Activated T-cell treated with anti-CD3 and anti-CD28 coated beads, Interleukin-2, amount 50 U/mL, for 24 hours (primary cell): ENCODE measurements at regions not wholly inside any gene's neighbourhood (a gene's known extent, or its start where the extent isn't known, plus 50 kb on each side); places are given as distances from the start of the nearest gene placed in this dataset.

Experiments
- DNase-seq: peaks from one replicate; pipeline ENCODE4 v3.0.0-alpha.2; 2020
- H3K27ac Mint-ChIP-seq: 2 replicates; pipeline ENCODE4 v1.8.0; 2020; ENCODE audit warnings: mild to moderate bottlenecking, mixed read lengths
- H3K27me3 Mint-ChIP-seq: 2 replicates; pipeline ENCODE4 v1.8.0; 2020; ENCODE audit warnings: mixed read lengths
- H3K36me3 Mint-ChIP-seq: 2 replicates; pipeline ENCODE4 v1.8.0; 2020; ENCODE audit warnings: low read depth, mixed read lengths
- H3K4me1 Mint-ChIP-seq: 2 replicates; pipeline ENCODE4 v1.8.0; 2020; ENCODE audit warnings: low read depth, mixed read lengths
- H3K4me3 Mint-ChIP-seq: 2 replicates; pipeline ENCODE4 v1.8.0; 2020; ENCODE audit warnings: mild to moderate bottlenecking, moderate library complexity, mixed read lengths
- H3K9me3 Mint-ChIP-seq: 2 replicates; pipeline ENCODE4 v1.8.0; 2020; ENCODE audit warnings: mixed read lengths

- no peaks in the 10 kb centered on the region for H3K4me1 Mint-ChIP-seq
- H3K27ac Mint-ChIP-seq: no peak overlapping the region
- H3K9me3 Mint-ChIP-seq: no peaks in the 10 kb centered on the region
- H3K27me3 Mint-ChIP-seq: no peaks in the 10 kb centered on the region
- H3K4me3 Mint-ChIP-seq: no peak overlapping the region
- H3K36me3 Mint-ChIP-seq: no peaks in the 10 kb centered on the region
- no peak for DNase-seq
Measured at GRCh38 chr6:164159061-164159460, 744.5 kb downstream of the QKI start.

- Mint-ChIP-seq H3K9me3 (no peaks in the 10 kb centered on the region), H3K4me3 (no peak overlapping the region), H3K36me3 (no peaks in the 10 kb centered on the region), H3K4me1 (no peaks in the 10 kb centered on the region), H3K27me3 (no peaks in the 10 kb centered on the region), H3K27ac (no peak overlapping the region)
- DNase-seq: no peak
Measured at GRCh38 chr6:164154588-164154987, 740.1 kb downstream of the QKI start.

GRCh38 chr6:164152611-164153010, 738.1 kb downstream of the QKI start:
- no peaks in the 10 kb centered on the region for H3K27me3 Mint-ChIP-seq
- H3K27ac Mint-ChIP-seq: no peak overlapping the region
- no peaks in the 10 kb centered on the region for H3K36me3 Mint-ChIP-seq

GRCh38 chr6:164151161-164152120, 736.9 kb downstream of the QKI start:
- no peaks in the 10 kb centered on the region for H3K27me3 Mint-ChIP-seq
- H3K36me3 Mint-ChIP-seq: no peaks in the 10 kb centered on the region
- DNase-seq: no peak
- no peak overlapping the region for H3K4me3 Mint-ChIP-seq
- H3K27ac Mint-ChIP-seq: no peak overlapping the region
- no peaks in the 10 kb centered on the region for H3K4me1 Mint-ChIP-seq
- H3K9me3 Mint-ChIP-seq: peaks cover 2% of the 10 kb centered on the region

More at GRCh38 chr6:164152611-164153010, 738.1 kb downstream of the QKI start:
- DNase-seq: no peak
- Mint-ChIP-seq H3K4me3 (no peak overlapping the region), H3K9me3 (no peaks in the 10 kb centered on the region), H3K4me1 (no peaks in the 10 kb centered on the region)

- H3K36me3 Mint-ChIP-seq: no peaks in the 10 kb centered on the region
- peaks cover 2% of the 10 kb centered on the region for H3K9me3 Mint-ChIP-seq
- no peak for DNase-seq
- H3K27me3 Mint-ChIP-seq: no peaks in the 10 kb centered on the region
- H3K4me3 Mint-ChIP-seq: no peak overlapping the region
- no peaks in the 10 kb centered on the region for H3K4me1 Mint-ChIP-seq
- no peak overlapping the region for H3K27ac Mint-ChIP-seq
Measured at GRCh38 chr6:164150232-164150631, 735.7 kb downstream of the QKI start.

DNA sequence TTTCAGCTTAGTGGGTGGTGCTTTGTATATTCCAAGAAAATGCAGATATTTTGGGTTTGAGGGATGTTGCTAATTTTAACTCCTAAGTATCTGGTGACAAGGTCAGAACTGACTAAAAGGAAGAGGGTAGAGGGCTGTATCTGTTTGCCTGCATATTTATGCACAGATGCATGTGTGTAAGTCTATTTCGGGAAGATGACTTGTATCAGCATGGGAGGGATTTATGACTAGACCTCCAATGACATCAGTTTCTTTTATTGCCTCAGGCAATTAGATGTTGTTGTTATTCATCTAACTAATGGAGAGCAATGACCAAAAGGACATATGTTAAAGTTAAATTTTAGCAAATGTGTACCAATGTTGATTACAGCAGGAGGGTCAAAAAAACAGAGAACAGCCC, 734.3 kb downstream of the QKI start:
- peaks cover 2% of the 10 kb centered on the region for H3K9me3 Mint-ChIP-seq
- no peaks in the 10 kb centered on the region for H3K4me1 Mint-ChIP-seq
- no peak for DNase-seq
- no peaks in the 10 kb centered on the region for H3K36me3 Mint-ChIP-seq
- H3K27me3 Mint-ChIP-seq: no peaks in the 10 kb centered on the region
- no peak overlapping the region for H3K4me3 Mint-ChIP-seq
- no peak overlapping the region for H3K27ac Mint-ChIP-seq

- H3K4me3 Mint-ChIP-seq: no peak overlapping the region
- no peaks in the 10 kb centered on the region for H3K27me3 Mint-ChIP-seq
- DNase-seq: no peak
- H3K36me3 Mint-ChIP-seq: no peaks in the 10 kb centered on the region
- H3K27ac Mint-ChIP-seq: no peak overlapping the region
- peaks cover 2% of the 10 kb centered on the region for H3K9me3 Mint-ChIP-seq
- no peaks in the 10 kb centered on the region for H3K4me1 Mint-ChIP-seq
Measured at GRCh38 chr6:164144316-164144715, 729.8 kb downstream of the QKI start.

DNA sequence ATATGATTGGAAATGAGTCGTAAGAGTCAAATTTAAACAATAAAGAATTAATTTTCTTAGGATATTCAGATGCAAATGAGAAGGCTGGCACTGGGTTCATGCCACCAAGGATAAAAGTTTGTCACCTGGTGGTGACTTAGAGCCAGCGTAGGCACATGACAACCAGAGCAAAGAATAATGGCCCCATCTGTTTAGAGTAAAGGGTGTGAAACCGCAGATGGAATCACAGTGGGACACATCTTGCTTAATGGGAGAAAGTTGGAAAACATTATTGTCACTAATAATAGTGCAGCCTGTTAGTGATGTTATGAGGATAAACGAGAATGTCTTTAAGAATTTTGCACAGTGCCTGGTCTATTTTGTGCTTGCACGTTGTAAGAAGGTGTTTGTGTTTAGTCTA, 727.8 kb downstream of the QKI start:
- H3K4me3 Mint-ChIP-seq: no peak overlapping the region
- no peak overlapping the region for H3K27ac Mint-ChIP-seq
- no peaks in the 10 kb centered on the region for H3K27me3 Mint-ChIP-seq
- H3K9me3 Mint-ChIP-seq: peaks cover 2% of the 10 kb centered on the region
- no peak for DNase-seq
- no peaks in the 10 kb centered on the region for H3K36me3 Mint-ChIP-seq
- H3K4me1 Mint-ChIP-seq: no peaks in the 10 kb centered on the region

- Mint-ChIP-seq H3K36me3 (no peaks in the 10 kb centered on the region), H3K4me1 (no peaks in the 10 kb centered on the region), H3K9me3 (no peaks in the 10 kb centered on the region), H3K4me3 (no peak overlapping the region), H3K27me3 (no peaks in the 10 kb centered on the region), H3K27ac (no peak overlapping the region)
- DNase-seq: no peak
Measured at GRCh38 chr6:164135511-164136132, 721.1 kb downstream of the QKI start.

- no peaks in the 10 kb centered on the region for H3K27me3 Mint-ChIP-seq
- H3K4me1 Mint-ChIP-seq: no peaks in the 10 kb centered on the region
- H3K36me3 Mint-ChIP-seq: no peaks in the 10 kb centered on the region
- no peak overlapping the region for H3K4me3 Mint-ChIP-seq
- H3K27ac Mint-ChIP-seq: no peak overlapping the region
- no peaks in the 10 kb centered on the region for H3K9me3 Mint-ChIP-seq
- DNase-seq: no peak
Measured at GRCh38 chr6:164133095-164133494, 718.6 kb downstream of the QKI start.

DNA sequence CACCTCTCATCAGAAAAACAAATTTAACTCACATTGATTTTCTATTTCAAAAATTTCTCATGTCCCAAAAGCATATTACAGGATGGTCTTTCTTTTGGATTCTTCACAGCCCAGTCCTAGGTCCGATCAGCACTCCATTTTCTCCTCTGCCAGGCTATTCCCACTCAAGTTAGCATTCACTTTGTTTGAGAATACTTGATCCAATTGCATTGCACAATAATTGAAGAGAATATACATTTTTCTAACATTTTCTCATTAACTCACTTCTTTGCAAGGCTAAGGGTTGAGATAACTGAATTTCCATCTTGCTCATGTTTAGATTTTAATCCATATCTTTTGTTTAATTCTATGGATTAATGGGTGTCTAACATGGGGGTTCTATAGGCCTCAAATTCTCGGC, 716.1 kb downstream of the QKI start:
- no peak overlapping the region for H3K4me3 Mint-ChIP-seq
- no peaks in the 10 kb centered on the region for H3K9me3 Mint-ChIP-seq
- no peaks in the 10 kb centered on the region for H3K27me3 Mint-ChIP-seq
- no peak overlapping the region for H3K27ac Mint-ChIP-seq
- H3K36me3 Mint-ChIP-seq: no peaks in the 10 kb centered on the region
- no peaks in the 10 kb centered on the region for H3K4me1 Mint-ChIP-seq
- DNase-seq: no peak

- Mint-ChIP-seq H3K27ac (no peak overlapping the region), H3K4me1 (no peaks in the 10 kb centered on the region), H3K9me3 (no peaks in the 10 kb centered on the region)
Measured at GRCh38 chr6:164130151-164130550, 715.6 kb downstream of the QKI start.

GRCh38 chr6:164129218-164129617, 714.7 kb downstream of the QKI start:
- Mint-ChIP-seq H3K36me3 (no peaks in the 10 kb centered on the region), H3K9me3 (no peaks in the 10 kb centered on the region), H3K4me3 (no peak overlapping the region), H3K4me1 (no peaks in the 10 kb centered on the region), H3K27ac (no peak overlapping the region), H3K27me3 (no peaks in the 10 kb centered on the region)
- no peak for DNase-seq

More at GRCh38 chr6:164130151-164130550, 715.6 kb downstream of the QKI start:
- no peaks in the 10 kb centered on the region for H3K36me3 Mint-ChIP-seq
- no peaks in the 10 kb centered on the region for H3K27me3 Mint-ChIP-seq
- H3K4me3 Mint-ChIP-seq: no peak overlapping the region
- DNase-seq: no peak

DNA sequence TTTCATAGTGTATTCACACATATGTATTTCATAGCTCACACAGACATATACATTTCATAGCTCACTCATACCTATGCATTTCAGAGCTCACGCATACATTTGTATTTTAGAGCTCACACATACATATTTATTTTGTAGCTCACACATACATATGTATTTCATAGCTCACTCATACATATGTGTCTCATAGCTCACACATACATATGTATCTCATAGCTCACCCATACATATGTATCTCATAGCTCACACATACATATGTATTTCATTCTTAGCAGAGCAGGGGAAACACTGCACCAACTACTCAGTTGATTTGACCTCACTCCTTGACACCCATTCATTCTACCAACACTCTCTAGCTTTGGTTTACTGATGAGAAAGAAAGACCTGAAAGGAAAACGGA, 713.6 kb downstream of the QKI start:
- Mint-ChIP-seq H3K9me3 (no peaks in the 10 kb centered on the region), H3K4me3 (no peak overlapping the region), H3K27me3 (no peaks in the 10 kb centered on the region), H3K27ac (no peak overlapping the region), H3K36me3 (no peaks in the 10 kb centered on the region), H3K4me1 (no peaks in the 10 kb centered on the region)
- DNase-seq: no peak

- H3K4me3 Mint-ChIP-seq: no peak overlapping the region
- no peak overlapping the region for H3K27ac Mint-ChIP-seq
- no peaks in the 10 kb centered on the region for H3K9me3 Mint-ChIP-seq
- H3K27me3 Mint-ChIP-seq: no peaks in the 10 kb centered on the region
- DNase-seq: no peak
- no peaks in the 10 kb centered on the region for H3K4me1 Mint-ChIP-seq
- H3K36me3 Mint-ChIP-seq: no peaks in the 10 kb centered on the region
Measured at GRCh38 chr6:164124986-164125385, 710.5 kb downstream of the QKI start.
